Osteocyte (in vitro differentiated cells): ENCODE measurements at regions not wholly inside any gene's neighbourhood (a gene's known extent, or its start where the extent isn't known, plus 50 kb on each side); places are given as distances from the start of the nearest gene placed in this dataset.

ENCODE experiments used
- DNase-seq: peaks from one replicate; pipeline ENCODE4 v3.0.0; 2021; ENCODE audit warnings: mixed read lengths; ENCODE audit not compliant: unreplicated experiment; ENCODE audit errors: extremely low spot score
- H3K27ac Mint-ChIP-seq: one replicate; pipeline ENCODE4 v1.8.0; 2021; ENCODE audit warnings: mild to moderate bottlenecking, mixed read lengths; ENCODE audit not compliant: unreplicated experiment
- H3K27me3 Mint-ChIP-seq: one replicate; pipeline ENCODE4 v1.8.0; 2021; ENCODE audit warnings: mixed read lengths; ENCODE audit not compliant: unreplicated experiment
- H3K36me3 Mint-ChIP-seq: one replicate; pipeline ENCODE4 v1.8.0; 2021; ENCODE audit warnings: mixed read lengths; ENCODE audit not compliant: unreplicated experiment
- H3K4me1 Mint-ChIP-seq: one replicate; pipeline ENCODE4 v1.8.0; 2021; ENCODE audit warnings: mixed read lengths; ENCODE audit not compliant: unreplicated experiment
- H3K4me3 Mint-ChIP-seq: one replicate; pipeline ENCODE4 v1.8.0; 2021; ENCODE audit warnings: mild to moderate bottlenecking, moderate library complexity, mixed read lengths; ENCODE audit not compliant: unreplicated experiment
- H3K9me3 Mint-ChIP-seq: one replicate; pipeline ENCODE4 v1.8.0; 2021; ENCODE audit warnings: mixed read lengths; ENCODE audit not compliant: unreplicated experiment
- TF ChIP-seq, protein P1 (sequence below): fragments of 200-600 bp; sonication (generic); IDR thresholded peaks from 2 replicates; pipeline ENCODE4 v1.5.0; 2021; ENCODE audit warnings: antibody characterized with exemption, mild to moderate bottlenecking, moderate library complexity

DNA sequence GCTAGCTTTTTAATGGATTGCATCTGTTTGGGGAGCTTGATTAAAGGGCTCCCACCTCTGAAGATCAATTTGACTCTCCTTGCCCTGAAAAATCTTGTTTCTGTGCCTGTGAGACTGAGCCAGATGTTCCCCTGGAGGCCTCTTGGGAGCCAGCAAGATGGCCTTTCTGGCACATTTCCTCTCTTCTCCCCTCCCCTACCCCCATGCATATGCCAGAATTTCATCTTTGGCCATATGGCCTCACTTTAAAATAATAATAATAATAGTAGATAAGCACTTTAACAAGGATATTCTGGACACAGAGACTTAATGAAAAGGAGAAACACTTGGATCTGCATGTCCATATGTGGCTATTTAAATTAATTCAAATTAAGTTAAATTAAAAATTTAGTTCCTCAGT lies 144.1 kb upstream of the CES5A start:
- Mint-ChIP-seq H3K4me3 (no peak overlapping the region), H3K36me3 (no peaks in the 10 kb centered on the region), H3K27ac (no peak overlapping the region), H3K27me3 (no peaks in the 10 kb centered on the region), H3K4me1 (no peaks in the 10 kb centered on the region), H3K9me3 (no peaks in the 10 kb centered on the region)
- TF ChIP-seq, protein P1, sequence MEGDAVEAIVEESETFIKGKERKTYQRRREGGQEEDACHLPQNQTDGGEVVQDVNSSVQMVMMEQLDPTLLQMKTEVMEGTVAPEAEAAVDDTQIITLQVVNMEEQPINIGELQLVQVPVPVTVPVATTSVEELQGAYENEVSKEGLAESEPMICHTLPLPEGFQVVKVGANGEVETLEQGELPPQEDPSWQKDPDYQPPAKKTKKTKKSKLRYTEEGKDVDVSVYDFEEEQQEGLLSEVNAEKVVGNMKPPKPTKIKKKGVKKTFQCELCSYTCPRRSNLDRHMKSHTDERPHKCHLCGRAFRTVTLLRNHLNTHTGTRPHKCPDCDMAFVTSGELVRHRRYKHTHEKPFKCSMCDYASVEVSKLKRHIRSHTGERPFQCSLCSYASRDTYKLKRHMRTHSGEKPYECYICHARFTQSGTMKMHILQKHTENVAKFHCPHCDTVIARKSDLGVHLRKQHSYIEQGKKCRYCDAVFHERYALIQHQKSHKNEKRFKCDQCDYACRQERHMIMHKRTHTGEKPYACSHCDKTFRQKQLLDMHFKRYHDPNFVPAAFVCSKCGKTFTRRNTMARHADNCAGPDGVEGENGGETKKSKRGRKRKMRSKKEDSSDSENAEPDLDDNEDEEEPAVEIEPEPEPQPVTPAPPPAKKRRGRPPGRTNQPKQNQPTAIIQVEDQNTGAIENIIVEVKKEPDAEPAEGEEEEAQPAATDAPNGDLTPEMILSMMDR, result no peak
- DNase-seq, result no peak

DNA sequence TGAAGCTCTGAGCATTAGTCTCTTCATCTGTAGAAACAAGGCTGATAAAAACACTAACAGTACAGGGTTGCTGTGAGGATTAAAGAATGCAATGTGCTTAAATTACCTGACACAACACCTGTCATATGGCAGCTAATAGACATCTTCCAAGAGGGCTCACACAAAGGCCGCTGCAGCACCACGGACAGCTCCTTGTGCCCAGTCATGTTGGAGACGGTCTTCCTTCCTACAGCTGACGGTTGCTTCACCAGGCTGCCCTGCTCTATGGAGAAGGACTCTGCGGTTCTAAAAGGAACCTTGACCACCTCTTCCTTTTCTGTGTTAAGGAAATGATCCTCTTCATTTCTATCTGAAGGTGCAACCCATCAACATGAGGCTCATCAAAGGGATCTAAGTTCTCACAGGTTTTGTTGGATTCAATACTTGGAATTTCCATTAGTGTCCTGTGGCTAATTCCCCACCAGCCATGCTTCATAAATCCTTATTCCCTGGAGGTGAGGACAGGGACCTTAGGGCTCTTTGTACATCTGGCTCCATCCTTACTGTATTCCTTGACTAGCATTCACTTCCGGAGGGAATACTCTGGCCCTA lies 138.9 kb upstream of the CES5A start:
- H3K9me3 Mint-ChIP-seq, result no peaks in the 10 kb centered on the region
- no peak overlapping the region for H3K27ac Mint-ChIP-seq
- H3K4me3 Mint-ChIP-seq, result no peak overlapping the region
- no peaks in the 10 kb centered on the region for H3K27me3 Mint-ChIP-seq
- no peak for DNase-seq
- TF ChIP-seq, protein P1, result no peak
- H3K4me1 Mint-ChIP-seq, result no peaks in the 10 kb centered on the region
- H3K36me3 Mint-ChIP-seq, result no peaks in the 10 kb centered on the region

DNA sequence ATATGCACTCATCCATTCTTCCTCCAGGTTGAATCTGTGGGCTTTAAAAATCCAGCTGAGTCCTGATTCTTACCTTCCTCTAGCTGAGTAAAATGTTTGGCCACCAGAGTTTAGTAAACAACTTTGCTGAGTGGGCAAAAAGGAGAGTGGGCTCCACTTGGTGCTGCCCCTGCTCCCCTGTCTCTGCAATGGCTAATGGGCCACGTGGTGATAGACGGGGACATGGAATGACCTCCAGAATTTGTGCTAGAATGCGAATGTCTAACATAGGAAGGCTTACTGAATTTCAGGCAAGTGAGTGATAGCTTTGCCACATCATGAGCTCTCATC lies 137.3 kb upstream of the CES5A start:
- Mint-ChIP-seq H3K4me1 (no peaks in the 10 kb centered on the region), H3K36me3 (no peaks in the 10 kb centered on the region), H3K4me3 (no peak overlapping the region), H3K27me3 (no peaks in the 10 kb centered on the region), H3K9me3 (no peaks in the 10 kb centered on the region), H3K27ac (no peak overlapping the region)
- DNase-seq, result no peak
- TF ChIP-seq, protein P1, result no peak

DNA sequence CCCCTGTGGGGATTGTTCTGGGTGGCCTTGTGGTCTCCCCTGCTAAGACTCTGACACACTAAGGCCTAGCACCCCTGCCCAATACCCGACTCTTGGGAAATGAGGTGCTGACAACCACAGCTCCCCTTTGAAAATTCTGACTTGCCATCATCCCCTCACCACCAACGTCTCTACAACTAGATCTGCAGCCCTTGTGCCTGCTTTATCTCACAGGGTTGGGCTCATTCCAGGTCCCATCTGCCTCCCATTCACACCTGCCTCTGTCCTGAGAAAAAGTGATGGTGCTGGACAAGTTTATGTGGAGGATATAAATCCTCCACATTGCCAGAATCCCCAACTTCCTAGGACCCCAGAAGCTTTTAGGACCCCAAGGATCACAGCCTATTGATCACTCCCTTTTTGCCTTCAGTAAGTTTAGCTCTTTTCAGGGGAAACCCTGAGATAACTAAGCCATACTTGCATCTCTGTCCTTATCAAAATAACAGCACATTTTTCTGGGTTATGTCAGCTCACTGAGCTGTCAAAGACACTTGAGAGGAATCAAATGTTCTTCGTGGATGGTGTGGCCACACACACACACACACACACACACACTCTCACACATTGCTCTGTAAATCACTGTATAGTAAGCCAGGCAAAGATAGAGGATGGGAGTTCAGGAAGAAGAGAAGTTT lies 136.8 kb upstream of the CES5A start:
- H3K9me3 Mint-ChIP-seq, result no peaks in the 10 kb centered on the region
- TF ChIP-seq, protein P1, result no peak
- H3K27me3 Mint-ChIP-seq, result no peaks in the 10 kb centered on the region
- H3K36me3 Mint-ChIP-seq, result no peaks in the 10 kb centered on the region
- no peak overlapping the region for H3K27ac Mint-ChIP-seq
- H3K4me1 Mint-ChIP-seq, result no peaks in the 10 kb centered on the region
- DNase-seq, result no peak
- no peak overlapping the region for H3K4me3 Mint-ChIP-seq

DNA sequence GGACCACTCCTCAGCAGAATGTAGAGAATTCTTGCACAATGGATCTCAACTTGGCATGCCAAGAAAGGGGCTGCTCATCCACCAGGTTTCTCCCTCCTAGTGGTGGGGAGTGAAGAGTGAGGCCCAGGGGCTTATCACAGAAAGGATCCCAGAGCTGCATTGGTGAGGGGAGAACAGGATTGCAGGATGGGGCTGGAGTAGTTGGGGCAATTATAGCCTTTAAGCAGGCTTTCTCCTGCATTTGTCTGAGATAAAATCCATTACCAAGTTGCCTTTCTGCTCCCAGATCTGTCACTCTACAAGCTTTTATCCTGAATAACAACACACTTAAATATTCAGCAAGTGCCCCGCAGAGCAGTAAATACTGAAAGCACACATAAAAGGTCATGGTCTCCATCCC lies 130.8 kb upstream of the CES5A start:
- no peak overlapping the region for H3K4me3 Mint-ChIP-seq

More for the DNA sequence above, 130.8 kb upstream of the CES5A start:
- Mint-ChIP-seq H3K9me3 (no peaks in the 10 kb centered on the region), H3K27me3 (no peaks in the 10 kb centered on the region), H3K36me3 (no peaks in the 10 kb centered on the region), H3K4me1 (no peaks in the 10 kb centered on the region), H3K27ac (no peak overlapping the region)
- TF ChIP-seq, protein P1, result no peak
- no peak for DNase-seq
